Brain microvascular endothelial cell (primary cell): ENCODE measurements at regions not wholly inside any gene's neighbourhood (a gene's known extent, or its start where the extent isn't known, plus 50 kb on each side); places are given as distances from the start of the nearest gene placed in this dataset.

Source experiments
- DNase-seq: peaks from one replicate; pipeline ENCODE4 v3.0.0-alpha.2; 2020
- H3K27ac ChIP-seq: fragments of 250-450 bp; sonication (Bioruptor Pico); 2 replicates; pipeline ENCODE4 v1.5.1; 2020; ENCODE audit warnings: mild to moderate bottlenecking, moderate library complexity
- H3K27me3 ChIP-seq: fragments of 250-450 bp; sonication (Bioruptor Pico); replicated peaks from 2 replicates; pipeline ENCODE4 v1.5.1; 2020; ENCODE audit warnings: mild to moderate bottlenecking
- H3K36me3 ChIP-seq: fragments of 250-450 bp; sonication (Bioruptor Pico); replicated peaks from 2 replicates; pipeline ENCODE4 v1.5.1; 2020; ENCODE audit warnings: mild to moderate bottlenecking
- H3K4me3 ChIP-seq: 2 replicates; pipeline ENCODE4 v1.5.1; 2011; ENCODE audit warnings: low read depth, mild to moderate bottlenecking, control low read depth, low read length, moderate library complexity
- in situ Hi-C: cut with HindIII; loops from 2 replicates; pipeline ENCODE4 v1.10.0; 2017; ENCODE audit warnings: low sequenced_read_pairs, low pct_ligation_motif_present
- TF ChIP-seq, protein P1 (sequence below): IDR thresholded peaks from 2 replicates; pipeline ENCODE4 v1.5.1; 2011; ENCODE audit warnings: low read depth, mild to moderate bottlenecking, moderate library complexity, low read length, control low read depth, inconsistent platforms; ENCODE audit errors: missing control alignments

DNA sequence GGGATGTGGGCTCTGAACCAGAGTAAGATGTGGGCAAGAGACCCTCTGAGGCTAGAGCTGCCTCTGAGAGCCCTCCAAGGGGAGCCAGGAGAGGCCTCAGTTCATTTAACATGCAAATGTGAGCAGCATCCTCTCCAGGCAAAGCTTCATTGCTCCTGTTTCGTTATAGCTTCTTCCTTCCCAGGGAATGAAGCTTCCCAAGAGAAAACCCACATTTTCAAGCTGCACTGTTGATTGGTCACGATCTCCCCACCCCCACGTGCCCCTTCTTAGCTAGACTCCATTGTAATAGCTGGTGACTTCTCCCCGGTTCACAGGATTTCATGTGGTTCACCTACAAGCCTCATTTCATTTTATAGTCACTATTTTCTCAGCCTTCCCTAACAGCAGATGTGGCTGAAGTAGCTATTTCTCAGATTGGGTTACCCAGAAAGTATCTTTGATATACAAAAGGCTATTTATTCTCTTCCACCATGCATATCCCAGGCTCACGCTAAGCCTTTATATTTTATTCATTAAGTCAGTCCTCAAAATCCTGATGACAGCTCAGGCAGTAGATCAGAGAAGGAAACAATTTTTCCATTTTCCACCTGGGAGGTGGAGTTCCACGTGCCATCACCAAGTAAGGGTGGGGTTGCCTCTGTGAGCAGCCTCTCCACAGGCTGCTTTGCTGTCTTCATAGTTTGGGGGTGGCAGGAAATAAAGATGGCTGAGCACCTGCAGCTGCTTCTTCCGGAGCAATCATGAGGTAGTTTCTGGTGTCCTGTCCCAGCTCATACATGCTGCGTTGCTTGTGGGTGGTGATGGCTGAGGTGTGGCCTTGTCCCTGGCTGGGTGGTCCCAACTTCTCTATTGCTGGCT, 178.3 kb upstream of the RAB4A start:
- DNase-seq: no peak
- no peak overlapping the region for H3K4me3 ChIP-seq
- H3K27ac ChIP-seq: no peak overlapping the region
- in situ Hi-C loops: no loop called here
- TF ChIP-seq, protein P1, sequence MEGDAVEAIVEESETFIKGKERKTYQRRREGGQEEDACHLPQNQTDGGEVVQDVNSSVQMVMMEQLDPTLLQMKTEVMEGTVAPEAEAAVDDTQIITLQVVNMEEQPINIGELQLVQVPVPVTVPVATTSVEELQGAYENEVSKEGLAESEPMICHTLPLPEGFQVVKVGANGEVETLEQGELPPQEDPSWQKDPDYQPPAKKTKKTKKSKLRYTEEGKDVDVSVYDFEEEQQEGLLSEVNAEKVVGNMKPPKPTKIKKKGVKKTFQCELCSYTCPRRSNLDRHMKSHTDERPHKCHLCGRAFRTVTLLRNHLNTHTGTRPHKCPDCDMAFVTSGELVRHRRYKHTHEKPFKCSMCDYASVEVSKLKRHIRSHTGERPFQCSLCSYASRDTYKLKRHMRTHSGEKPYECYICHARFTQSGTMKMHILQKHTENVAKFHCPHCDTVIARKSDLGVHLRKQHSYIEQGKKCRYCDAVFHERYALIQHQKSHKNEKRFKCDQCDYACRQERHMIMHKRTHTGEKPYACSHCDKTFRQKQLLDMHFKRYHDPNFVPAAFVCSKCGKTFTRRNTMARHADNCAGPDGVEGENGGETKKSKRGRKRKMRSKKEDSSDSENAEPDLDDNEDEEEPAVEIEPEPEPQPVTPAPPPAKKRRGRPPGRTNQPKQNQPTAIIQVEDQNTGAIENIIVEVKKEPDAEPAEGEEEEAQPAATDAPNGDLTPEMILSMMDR: no peak
- no peaks in the 10 kb centered on the region for H3K27me3 ChIP-seq
- H3K36me3 ChIP-seq: no peaks in the 10 kb centered on the region

DNA sequence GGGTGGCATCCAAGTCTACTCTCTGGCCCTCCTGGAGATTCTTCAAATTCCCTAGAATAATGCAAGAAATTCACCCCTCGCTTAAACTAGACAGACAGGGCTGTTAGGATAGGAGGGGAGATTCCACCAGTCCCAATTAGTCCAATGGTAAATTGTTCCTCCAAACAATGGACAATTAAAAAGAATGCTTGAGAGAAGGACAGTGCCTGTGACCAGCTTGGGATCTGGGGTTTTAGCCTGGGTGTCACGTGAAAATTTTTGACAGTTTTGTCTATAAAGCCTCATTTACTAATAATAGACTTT, 177.7 kb upstream of the RAB4A start:
- no peak for DNase-seq
- TF ChIP-seq, protein P1: no peak
- Histone ChIP-seq H3K4me3 (no peak overlapping the region), H3K36me3 (no peaks in the 10 kb centered on the region), H3K27ac (no peak overlapping the region), H3K27me3 (no peaks in the 10 kb centered on the region)
- in situ Hi-C loops: no loop called here

DNA sequence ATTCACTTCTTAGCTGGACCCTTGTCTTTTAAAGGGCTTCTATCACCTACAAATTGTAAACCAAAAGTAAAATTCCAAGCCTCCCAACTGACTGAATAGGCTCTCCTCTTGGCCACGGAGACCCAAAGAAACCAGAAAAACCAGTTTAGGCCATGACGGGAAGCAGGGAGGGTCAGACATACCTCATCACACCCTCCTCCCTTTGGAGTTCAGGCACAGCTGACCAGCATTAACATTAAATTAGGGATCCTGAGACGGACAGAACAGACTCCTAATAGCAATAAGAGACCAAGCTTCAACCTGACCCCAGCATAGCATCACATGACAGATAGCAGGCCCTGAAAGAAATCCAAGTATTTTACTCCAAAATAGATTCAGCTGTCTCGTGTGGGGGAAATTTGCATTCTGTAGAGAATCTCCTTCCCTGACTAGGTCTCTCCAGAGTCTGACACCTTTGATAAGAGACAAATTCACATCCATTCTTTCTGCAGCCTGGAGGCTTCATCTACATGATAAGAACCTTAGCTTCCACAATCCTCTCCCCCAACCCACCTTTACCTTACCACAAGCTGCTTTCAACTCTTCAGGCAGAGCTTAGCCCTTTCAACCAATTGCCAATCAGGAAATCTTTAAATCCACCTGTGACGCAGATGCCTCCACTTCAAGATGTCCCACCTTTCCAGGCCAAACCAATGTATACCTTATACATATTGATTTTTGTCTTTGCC, 177.1 kb upstream of the RAB4A start:
- in situ Hi-C loops: no loop called here

DNA sequence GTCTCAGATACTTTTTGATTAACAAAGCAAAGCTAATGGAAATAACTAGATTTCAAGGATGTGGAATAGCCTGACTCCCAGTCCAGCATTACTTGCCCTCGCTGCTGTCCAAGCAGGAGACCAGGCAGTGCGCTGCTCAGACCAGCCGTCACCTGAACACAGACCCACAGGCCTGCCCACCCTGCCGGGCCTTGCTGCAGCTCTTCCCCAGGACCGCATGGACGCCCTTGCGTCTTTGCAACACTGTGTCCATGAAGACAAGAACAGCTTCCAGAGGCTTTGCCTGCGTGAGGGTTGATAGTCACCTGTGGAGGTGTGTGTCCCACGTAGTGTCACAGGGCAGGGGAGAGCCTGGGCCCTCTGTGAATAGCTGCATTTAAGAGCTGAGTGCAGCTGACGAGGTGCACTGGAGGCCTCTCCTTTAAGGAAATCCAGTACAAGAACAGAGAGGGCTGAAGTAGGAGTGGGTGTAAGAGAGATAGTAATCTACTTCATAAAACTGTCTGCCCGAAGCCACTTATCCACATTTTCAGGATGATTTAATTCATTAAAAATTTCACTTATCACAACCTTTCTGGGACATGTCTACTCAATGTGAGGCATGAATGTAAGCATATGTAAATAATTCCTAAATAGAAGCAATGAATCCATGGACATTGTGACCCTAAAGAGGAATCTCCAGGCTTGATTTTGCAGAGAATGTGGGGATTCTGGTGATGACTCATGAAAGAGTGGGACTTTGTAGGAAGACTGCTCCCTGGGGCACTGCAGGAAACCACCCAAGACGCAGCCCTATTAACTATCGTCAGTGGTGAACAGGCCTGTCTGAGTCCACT, 176.2 kb upstream of the RAB4A start:
- H3K27ac ChIP-seq: no peak overlapping the region
- no peak overlapping the region for H3K4me3 ChIP-seq
- no peaks in the 10 kb centered on the region for H3K36me3 ChIP-seq
- H3K27me3 ChIP-seq: no peaks in the 10 kb centered on the region
- TF ChIP-seq, protein P1: no peak
- peak; percentile 7 for DNase-seq
- in situ Hi-C loops: no loop called here

More for the DNA sequence above, 177.1 kb upstream of the RAB4A start:
- no peaks in the 10 kb centered on the region for H3K36me3 ChIP-seq
- no peak overlapping the region for H3K27ac ChIP-seq
- H3K27me3 ChIP-seq: no peaks in the 10 kb centered on the region
- no peak overlapping the region for H3K4me3 ChIP-seq
- TF ChIP-seq, protein P1: no peak
- DNase-seq: no peak

DNA sequence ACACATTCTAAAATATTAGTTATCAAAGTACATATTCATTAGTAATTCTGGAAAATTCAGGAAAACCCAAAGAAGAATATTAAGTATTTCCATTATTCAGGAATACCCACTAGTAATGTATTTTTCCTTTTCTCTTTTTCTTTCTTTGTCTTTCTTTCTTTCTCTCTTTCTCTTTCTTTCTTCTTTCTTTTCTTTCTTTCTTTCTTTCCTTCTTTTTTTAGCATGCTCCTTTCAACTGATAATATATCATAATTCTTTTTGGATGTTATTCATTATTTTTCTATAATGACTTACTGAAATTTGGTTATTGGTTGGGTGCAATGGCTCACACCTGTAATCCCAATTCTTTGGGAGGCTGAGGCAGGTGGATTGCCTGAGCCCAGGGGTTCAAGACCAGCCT, 175.6 kb upstream of the RAB4A start:
- no peak overlapping the region for H3K4me3 ChIP-seq
- no peak overlapping the region for H3K27ac ChIP-seq
- TF ChIP-seq, protein P1: no peak
- no peaks in the 10 kb centered on the region for H3K36me3 ChIP-seq
- H3K27me3 ChIP-seq: no peaks in the 10 kb centered on the region
- in situ Hi-C loops: no loop called here
- DNase-seq: no peak
